ENCODE measurements at regions not wholly inside any gene's neighbourhood (a gene's known extent, or its start where the extent isn't known, plus 50 kb on each side); places are given as distances from the start of the nearest gene placed in this dataset.

DNA sequence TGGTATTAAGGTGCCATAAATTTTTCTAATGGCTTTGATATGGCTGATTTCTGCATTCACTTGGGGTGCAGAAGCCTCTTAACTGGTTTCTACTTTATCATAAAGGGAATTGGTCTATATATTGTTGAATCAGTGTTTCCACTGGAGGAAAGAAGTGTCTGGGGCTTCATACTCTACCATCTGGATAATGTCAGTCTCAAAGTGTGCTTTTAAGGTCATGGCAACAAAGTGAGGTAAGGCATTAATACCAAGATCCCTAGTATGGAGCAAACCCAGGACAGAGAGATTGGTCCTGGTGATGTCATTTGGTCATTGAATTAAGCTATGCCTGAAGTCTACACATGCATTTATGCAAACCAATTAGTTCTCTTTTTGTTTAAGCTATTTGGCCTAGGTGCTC, 309.9 kb downstream of the DUSP10 start:
- TF ChIP-seq GATA3 (IDR thresholded peaks at IDR 0.05; ENCODE audit: low read depth, low read length) = no peak
- no peak for TF ChIP-seq GATA2 (IDR thresholded peaks at IDR 0.05; ENCODE audit: low read depth, low read length)

Data from SH-SY5Y (cell line).